T-cell (primary cell): ENCODE measurements at regions not wholly inside any gene's neighbourhood (a gene's known extent, or its start where the extent isn't known, plus 50 kb on each side); places are given as distances from the start of the nearest gene placed in this dataset.

ENCODE experiments used
- ATAC-seq, 4 experiments: fragments of 200-7000 bp in 3 of 4; fragments of 150-1000 bp in 1 of 4; cut with Tn5 transposase; replicated peaks in 1 of 4; 1 replicate in 3 of 4; 2 replicates in 1 of 4; pipeline ENCODE4 v1.10.0; 2021; ENCODE audit warnings: moderate library complexity in 3 of 4, mild to moderate bottlenecking in 2 of 4, moderate number of reproducible peaks in 1 of 4
- CTCF ChIA-PET, 2 donors: fragments of 300-600 bp; sonication (Branson Sonifier 250); formaldehyde crosslinking; loops; one replicate each; lab custom pipeline; 2022; ENCODE audit warnings: antibody characterized with exemption in 2 of 2; lab: Charles Lee
- POLR2A ChIA-PET, 2 donors: fragments of 300-600 bp; sonication (Branson Sonifier 250); formaldehyde crosslinking; loops; one replicate each; lab custom pipeline; 2022; ENCODE audit warnings: antibody characterized with exemption in 2 of 2; lab: Charles Lee
- DNase-seq, 35 experiments: peaks; one replicate each; pipeline versions ENCODE4 v3.0.0 to v3.0.0-alpha.2; 2013 to 2023
- H3K27ac ChIP-seq: one replicate; pipeline ENCODE4 v1.5.1; 2013; ENCODE audit warnings: low read length
- H3K27me3 ChIP-seq, 2 experiments: replicated peaks in 1 of 2; 1 replicate in 1 of 2; 2 replicates in 1 of 2; pipeline versions ENCODE4 v1.6.1 to v1.7.0; 2013; ENCODE audit warnings: low read length in 1 of 2, mixed read lengths in 1 of 2; ENCODE audit not compliant: control insufficient read depth in 2 of 2, insufficient read depth in 2 of 2; ENCODE audit errors: extremely low read depth in 1 of 2
- H3K36me3 ChIP-seq, 2 donors: 1 replicate in 1 of 2; 2 replicates in 1 of 2; pipeline versions ENCODE4 v1.6.1 to v1.7.0; 2013; ENCODE audit warnings: low read length in 1 of 2; ENCODE audit not compliant: control insufficient read depth in 2 of 2, insufficient read depth in 1 of 2; ENCODE audit errors: extremely low read depth in 1 of 2
- H3K4me1 ChIP-seq, 2 experiments: 1 replicate in 1 of 2; 2 replicates in 1 of 2; pipeline versions ENCODE4 v1.6.1 to v1.7.0; 2013; ENCODE audit warnings: low read length in 2 of 2, mixed read lengths in 1 of 2; ENCODE audit not compliant: insufficient read depth in 2 of 2, control insufficient read depth in 1 of 2; ENCODE audit errors: extremely low read depth in 1 of 2
- H3K4me3 ChIP-seq, 2 donors: 1 replicate in 1 of 2; 2 replicates in 1 of 2; pipeline versions ENCODE4 v1.5.1 to v1.7.0; 2013; ENCODE audit warnings: mild to moderate bottlenecking in 2 of 2, low read length in 1 of 2, moderate library complexity in 1 of 2; ENCODE audit not compliant: control insufficient read depth in 1 of 2; ENCODE audit errors: extremely low read depth in 1 of 2
- H3K9me3 ChIP-seq: 2 replicates; pipeline ENCODE4 v1.7.0; 2013
- H3K27ac Mint-ChIP-seq, 2 donors: one replicate each; pipeline ENCODE4 v1.8.0; 2020 to 2021; ENCODE audit warnings: mild to moderate bottlenecking in 2 of 2, mixed read lengths in 2 of 2
- H3K27me3 Mint-ChIP-seq, 2 donors: one replicate each; pipeline ENCODE4 v1.8.0; 2021 to 2022; ENCODE audit warnings: mixed read lengths in 2 of 2
- H3K36me3 Mint-ChIP-seq: one replicate; pipeline ENCODE4 v1.8.0; 2021; ENCODE audit warnings: mixed read lengths
- H3K4me1 Mint-ChIP-seq, 3 donors: one replicate each; pipeline ENCODE4 v1.8.0; 2020 to 2022; ENCODE audit warnings: mixed read lengths in 3 of 3, mild to moderate bottlenecking in 1 of 3
- H3K4me3 Mint-ChIP-seq, 3 donors: one replicate each; pipeline ENCODE4 v1.8.0; 2020 to 2022; ENCODE audit warnings: mild to moderate bottlenecking in 3 of 3, mixed read lengths in 3 of 3, moderate library complexity in 3 of 3
- H3K9me3 Mint-ChIP-seq, 3 donors: one replicate each; pipeline ENCODE4 v1.8.0; 2020 to 2022; ENCODE audit warnings: mixed read lengths in 3 of 3
- WGBS: methylation state at CpG from one replicate; pipeline ENCODE4 v1.1.5; 2013; ENCODE audit warnings: missing lambda C conversion rate; ENCODE audit not compliant: insufficient coverage; 5-methylcytosine and 5-hydroxymethylcytosine counted together

GRCh38 chr5:124457901-124458300 lies 288.5 kb downstream of the ZNF608 start:
- no peak for ATAC-seq
- H3K4me1 ChIP-seq, result no peaks in the 10 kb centered on the region
- no peaks in the 10 kb centered on the region for H3K9me3 ChIP-seq
- Mint-ChIP-seq H3K4me3 (no peak overlapping the region), H3K9me3 (peaks cover 0 to 8% (median 0%) of the 10 kb centered on the region in 3 donors), H3K4me1 (peaks cover 0 to 2% (median 0%) of the 10 kb centered on the region in 3 donors), H3K27ac (no peak overlapping the region), H3K27me3 (peaks cover 0 to 3% of the 10 kb centered on the region in 2 donors), H3K36me3 (no peaks in the 10 kb centered on the region)
- no CpG with 5 or more reads among the region's 1 CpG for WGBS
- H3K36me3 ChIP-seq, result no peaks in the 10 kb centered on the region
- CTCF ChIA-PET, result no interaction called here
- no peak overlapping the region for H3K4me3 ChIP-seq
- DNase-seq, result no peak
- POLR2A ChIA-PET, result no interaction called here
- no peak overlapping the region for H3K27ac ChIP-seq
- no peaks in the 10 kb centered on the region for H3K27me3 ChIP-seq

GRCh38 chr5:124457101-124457500 lies 289.3 kb downstream of the ZNF608 start:
- no peaks in the 10 kb centered on the region for H3K9me3 ChIP-seq
- no peaks in the 10 kb centered on the region for H3K27me3 ChIP-seq
- no peak overlapping the region for H3K27ac ChIP-seq
- no peak overlapping the region for H3K4me3 ChIP-seq
- ChIA-PET CTCF (no interaction called here), POLR2A (no interaction called here)
- WGBS, result 81% methylated on average over 5 of the region's 5 CpGs
- Mint-ChIP-seq H3K27ac (no peak overlapping the region), H3K27me3 (peaks cover 0 to 3% of the 10 kb centered on the region in 2 donors), H3K4me3 (no peak overlapping the region), H3K36me3 (no peaks in the 10 kb centered on the region), H3K9me3 (peaks cover 0 to 8% (median 0%) of the 10 kb centered on the region in 3 donors), H3K4me1 (peaks cover 0 to 2% (median 0%) of the 10 kb centered on the region in 3 donors)
- no peaks in the 10 kb centered on the region for H3K4me1 ChIP-seq
- DNase-seq (no peak), ATAC-seq (no peak)
- H3K36me3 ChIP-seq, result no peaks in the 10 kb centered on the region

- Mint-ChIP-seq H3K4me1 (peaks cover 0 to 2% (median 0%) of the 10 kb centered on the region in 3 donors), H3K4me3 (no peak overlapping the region), H3K27ac (no peak overlapping the region), H3K36me3 (no peaks in the 10 kb centered on the region), H3K27me3 (peaks cover 0 to 3% of the 10 kb centered on the region in 2 donors), H3K9me3 (peaks cover 0 to 8% (median 0%) of the 10 kb centered on the region in 3 donors)
- Histone ChIP-seq H3K27me3 (no peaks in the 10 kb centered on the region), H3K4me1 (no peaks in the 10 kb centered on the region), H3K4me3 (no peak overlapping the region), H3K9me3 (no peaks in the 10 kb centered on the region), H3K27ac (no peak overlapping the region), H3K36me3 (no peaks in the 10 kb centered on the region)
- ChIA-PET CTCF (no interaction called here), POLR2A (no interaction called here)
- ATAC-seq (no peak), DNase-seq (no peak)
- 43% methylated on average over 1 of the region's 3 CpGs for WGBS
These were observed 290.2 kb downstream of the ZNF608 start for GRCh38 chr5:124456249-124456648.

GRCh38 chr5:124454081-124454480 lies 292.4 kb downstream of the ZNF608 start:
- no peak overlapping the region for H3K4me3 Mint-ChIP-seq
- H3K4me1 ChIP-seq, result no peaks in the 10 kb centered on the region
- H3K27ac Mint-ChIP-seq, result no peak overlapping the region
- peaks cover 0 to 5% (median 0%) of the 10 kb centered on the region in 3 donors for H3K9me3 Mint-ChIP-seq
- ChIA-PET POLR2A (no interaction called here), CTCF (no interaction called here)
- ATAC-seq (no peak), DNase-seq (no peak)
- no CpG with 5 or more reads among the region's 3 CpGs for WGBS
- no peaks in the 10 kb centered on the region for H3K36me3 ChIP-seq
- no peaks in the 10 kb centered on the region for H3K9me3 ChIP-seq
- no peak overlapping the region for H3K4me3 ChIP-seq
- peaks cover 0 to 2% (median 0%) of the 10 kb centered on the region in 3 donors for H3K4me1 Mint-ChIP-seq
- H3K36me3 Mint-ChIP-seq, result no peaks in the 10 kb centered on the region
- H3K27ac ChIP-seq, result no peak overlapping the region
- peaks cover 0 to 3% of the 10 kb centered on the region in 2 donors for H3K27me3 Mint-ChIP-seq
- no peaks in the 10 kb centered on the region for H3K27me3 ChIP-seq

GRCh38 chr5:124453221-124454051 lies 293.0 kb downstream of the ZNF608 start:
- Mint-ChIP-seq H3K4me1 (peaks cover 0 to 2% (median 0%) of the 10 kb centered on the region in 3 donors), H3K9me3 (peaks cover 0 to 5% (median under 1%) of the 10 kb centered on the region in 3 donors), H3K27ac (no peak overlapping the region), H3K4me3 (no peak overlapping the region), H3K27me3 (peaks cover 0 to 3% of the 10 kb centered on the region in 2 donors), H3K36me3 (no peaks in the 10 kb centered on the region)
- WGBS, result no CpG with 5 or more reads among the region's 5 CpGs
- ATAC-seq (no peak), DNase-seq (no peak)
- POLR2A ChIA-PET, result no interaction called here
- Histone ChIP-seq H3K4me3 (no peak overlapping the region), H3K27ac (no peak overlapping the region), H3K36me3 (no peaks in the 10 kb centered on the region), H3K27me3 (no peaks in the 10 kb centered on the region), H3K9me3 (no peaks in the 10 kb centered on the region), H3K4me1 (no peaks in the 10 kb centered on the region)
- CTCF ChIA-PET, result no interaction called here

DNA sequence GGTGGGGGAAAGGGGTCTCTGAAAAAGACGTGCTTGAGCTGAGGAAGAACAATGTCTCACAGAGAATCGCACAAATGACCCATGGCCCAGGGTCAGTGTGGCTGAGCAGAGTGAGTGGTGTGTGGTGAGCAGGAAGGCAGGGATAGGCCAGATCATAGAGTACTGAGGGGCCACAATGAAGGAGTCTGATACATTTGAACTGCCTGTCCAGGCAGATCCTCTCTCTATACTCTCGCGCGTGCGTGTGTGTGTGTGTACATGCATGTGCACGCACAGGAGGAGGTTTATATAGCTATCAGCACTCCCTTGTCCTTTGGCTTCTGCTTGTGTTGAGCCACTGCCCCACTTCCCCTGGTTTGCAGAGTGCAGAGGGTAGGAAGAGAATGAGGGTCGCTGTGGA lies 294.0 kb downstream of the ZNF608 start:
- 65% methylated on average over 3 of the region's 8 CpGs for WGBS
- ATAC-seq (no peak), DNase-seq (no peak)
- Mint-ChIP-seq H3K9me3 (peaks cover 0 to 5% (median 4%) of the 10 kb centered on the region in 3 donors), H3K27me3 (peaks cover 0 to 3% of the 10 kb centered on the region in 2 donors), H3K4me3 (no peak overlapping the region), H3K27ac (no peak overlapping the region), H3K4me1 (peaks cover 0 to 2% (median 0%) of the 10 kb centered on the region in 3 donors), H3K36me3 (no peaks in the 10 kb centered on the region)
- H3K9me3 ChIP-seq, result no peaks in the 10 kb centered on the region
- H3K4me1 ChIP-seq, result no peaks in the 10 kb centered on the region
- H3K27me3 ChIP-seq, result no peaks in the 10 kb centered on the region
- POLR2A ChIA-PET, result no interaction called here
- H3K4me3 ChIP-seq, result no peak overlapping the region
- H3K36me3 ChIP-seq, result no peaks in the 10 kb centered on the region
- H3K27ac ChIP-seq, result no peak overlapping the region
- CTCF ChIA-PET, result no interaction called here
